Gastroesophageal sphincter (tissue), 3 donors: ENCODE measurements at regions not wholly inside any gene's neighbourhood (a gene's known extent, or its start where the extent isn't known, plus 50 kb on each side); places are given as distances from the start of the nearest gene placed in this dataset.

ENCODE experiments used
- CTCF ChIP-seq, 4 experiments: fragments of 200-600 bp in 2 of 4; fragments of 450-650 bp in 2 of 4; sonication (generic) in 1 of 4; IDR thresholded peaks; one replicate each; pipeline ENCODE4 v1.5.1; 2017 to 2019; ENCODE audit warnings: antibody characterized with exemption in 4 of 4, mild to moderate bottlenecking in 2 of 4, moderate library complexity in 2 of 4
- EP300 ChIP-seq: sonication (generic); formaldehyde crosslinking; IDR thresholded peaks from one replicate; pipeline ENCODE4 v1.6.1; 2017; ENCODE audit warnings: antibody characterized with exemption, mild to moderate bottlenecking
- POLR2A ChIP-seq, 2 donors: fragments of 450-650 bp; IDR thresholded peaks; one replicate each; pipeline ENCODE4 v1.6.1; 2017; ENCODE audit warnings: antibody characterized with exemption in 2 of 2, mild to moderate bottlenecking in 2 of 2, moderate library complexity in 1 of 2
- POLR2AphosphoS5 ChIP-seq: sonication (generic); formaldehyde crosslinking; IDR thresholded peaks from one replicate; pipeline ENCODE4 v1.6.1; 2017; ENCODE audit warnings: antibody characterized with exemption

DNA sequence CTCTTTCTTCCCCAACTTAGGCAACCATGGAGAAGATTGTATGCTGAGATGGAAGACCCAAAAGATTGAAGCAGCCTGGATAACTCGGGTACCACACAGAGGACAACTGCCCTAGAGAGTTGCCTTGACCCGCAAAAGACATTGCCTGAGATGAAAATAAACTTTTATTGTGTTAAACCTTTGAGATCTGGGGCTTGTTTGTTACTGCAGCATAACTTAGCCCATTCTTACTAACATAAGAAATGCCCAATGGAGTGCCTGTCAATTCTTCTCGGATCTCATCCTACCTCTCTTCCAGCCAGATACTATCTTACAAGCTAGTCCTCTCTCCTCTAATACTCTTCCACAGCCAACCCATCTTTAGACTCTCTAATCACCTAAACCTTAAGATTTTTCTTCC lies 76.8 kb downstream of the GCNT4 start:
- no peak for TF ChIP-seq CTCF (IDR thresholded peaks at IDR 0.05)
- TF ChIP-seq POLR2AphosphoS5, result no peak
- TF ChIP-seq POLR2A (IDR thresholded peaks at IDR 0.05), result no peak
- no peak for TF ChIP-seq EP300
